Karpas-422 (cell line): ENCODE measurements at regions not wholly inside any gene's neighbourhood (a gene's known extent, or its start where the extent isn't known, plus 50 kb on each side); places are given as distances from the start of the nearest gene placed in this dataset.

Experiments used
- DNase-seq: peaks from one replicate; pipeline ENCODE4 v3.0.0-alpha.2; 2015
- H2AFZ ChIP-seq: fragments of 200-600 bp; sonication (generic); 2 replicates; pipeline ENCODE4 v1.6.1; 2014; ENCODE audit warnings: antibody characterized with exemption, low read length, mixed read lengths
- H3K27ac ChIP-seq: fragments of 200-600 bp; sonication (generic); 2 replicates; pipeline ENCODE4 v1.5.1; 2014; ENCODE audit warnings: mild to moderate bottlenecking, low read length, moderate library complexity
- H3K27me3 ChIP-seq: fragments of 200-600 bp; sonication (generic); 2 replicates; pipeline ENCODE4 v1.6.1; 2014; ENCODE audit warnings: low read length, mixed read lengths
- H3K36me3 ChIP-seq: fragments of 200-600 bp; sonication (generic); 2 replicates; pipeline ENCODE4 v1.6.1; 2014; ENCODE audit warnings: low read length, mixed read lengths; ENCODE audit not compliant: insufficient read depth
- H3K4me1 ChIP-seq: fragments of 200-600 bp; sonication (generic); 2 replicates; pipeline ENCODE4 v1.6.1; 2014; ENCODE audit warnings: mild to moderate bottlenecking, low read length, mixed read lengths
- H3K4me2 ChIP-seq: fragments of 200-600 bp; sonication (generic); 2 replicates; pipeline ENCODE4 v1.6.1; 2014; ENCODE audit warnings: low read length, low read depth, mild to moderate bottlenecking; ENCODE audit not compliant: poor library complexity, severe bottlenecking
- H3K4me3 ChIP-seq: fragments of 200-600 bp; sonication (generic); 2 replicates; pipeline ENCODE4 v1.5.1; 2014; ENCODE audit warnings: mild to moderate bottlenecking, antibody characterized with exemption, low read length, mixed read lengths
- H3K79me2 ChIP-seq: fragments of 200-600 bp; sonication (generic); 2 replicates; pipeline ENCODE4 v1.6.1; 2014; ENCODE audit warnings: mild to moderate bottlenecking, low read length, mixed read lengths
- H3K9ac ChIP-seq: fragments of 200-600 bp; sonication (generic); 2 replicates; pipeline ENCODE4 v1.6.0; 2014; ENCODE audit warnings: low read length
- H3K9me2 ChIP-seq: fragments of 200-600 bp; sonication (generic), shearing (Covaris generic); replicated peaks from 2 replicates; pipeline ENCODE4 v1.6.0; 2014; ENCODE audit warnings: mild to moderate bottlenecking, low read length, moderate library complexity; ENCODE audit not compliant: insufficient read depth
- H3K9me3 ChIP-seq: fragments of 300-700, 200-600 bp; sonication (generic); 2 replicates; pipeline ENCODE4 v1.6.1; 2014; ENCODE audit warnings: low read length, mixed read lengths
- H4K20me1 ChIP-seq: fragments of 200-600 bp; sonication (generic); 2 replicates; pipeline ENCODE4 v1.6.1; 2014; ENCODE audit warnings: mild to moderate bottlenecking, antibody characterized with exemption, low read length, low read depth; ENCODE audit not compliant: insufficient read depth

DNA sequence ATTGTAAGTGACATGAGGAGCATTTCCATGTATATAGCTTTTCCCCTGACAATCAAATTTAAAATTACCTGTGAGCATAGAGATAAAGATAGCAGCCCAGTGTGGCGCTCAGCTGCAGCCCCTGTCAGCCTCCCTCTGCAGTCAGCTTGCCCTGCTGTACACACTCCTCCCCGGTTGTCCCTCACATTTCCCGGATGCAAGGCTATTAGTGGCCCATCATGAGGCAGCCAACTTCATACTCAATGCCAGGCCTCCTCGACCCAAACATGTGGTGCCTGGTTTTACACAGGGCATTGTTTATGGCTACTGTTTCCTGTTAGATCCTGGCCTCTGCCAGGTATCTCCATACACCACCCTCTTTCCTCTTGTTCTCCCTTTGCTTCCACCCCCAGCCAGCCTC, 116.1 kb upstream of the SH3BP4 start:
- Histone ChIP-seq H2AFZ (no peak overlapping the region), H4K20me1 (no peaks in the 10 kb centered on the region), H3K9ac (no peak overlapping the region), H3K9me2 (no peaks in the 10 kb centered on the region), H3K36me3 (no peaks in the 10 kb centered on the region), H3K79me2 (no peaks in the 10 kb centered on the region), H3K4me1 (peaks cover 11% of the 10 kb centered on the region), H3K4me3 (no peak overlapping the region), H3K27ac (no peak overlapping the region), H3K27me3 (no peaks in the 10 kb centered on the region), H3K9me3 (no peaks in the 10 kb centered on the region), H3K4me2 (no peak overlapping the region)
- DNase-seq, result no peak

DNA sequence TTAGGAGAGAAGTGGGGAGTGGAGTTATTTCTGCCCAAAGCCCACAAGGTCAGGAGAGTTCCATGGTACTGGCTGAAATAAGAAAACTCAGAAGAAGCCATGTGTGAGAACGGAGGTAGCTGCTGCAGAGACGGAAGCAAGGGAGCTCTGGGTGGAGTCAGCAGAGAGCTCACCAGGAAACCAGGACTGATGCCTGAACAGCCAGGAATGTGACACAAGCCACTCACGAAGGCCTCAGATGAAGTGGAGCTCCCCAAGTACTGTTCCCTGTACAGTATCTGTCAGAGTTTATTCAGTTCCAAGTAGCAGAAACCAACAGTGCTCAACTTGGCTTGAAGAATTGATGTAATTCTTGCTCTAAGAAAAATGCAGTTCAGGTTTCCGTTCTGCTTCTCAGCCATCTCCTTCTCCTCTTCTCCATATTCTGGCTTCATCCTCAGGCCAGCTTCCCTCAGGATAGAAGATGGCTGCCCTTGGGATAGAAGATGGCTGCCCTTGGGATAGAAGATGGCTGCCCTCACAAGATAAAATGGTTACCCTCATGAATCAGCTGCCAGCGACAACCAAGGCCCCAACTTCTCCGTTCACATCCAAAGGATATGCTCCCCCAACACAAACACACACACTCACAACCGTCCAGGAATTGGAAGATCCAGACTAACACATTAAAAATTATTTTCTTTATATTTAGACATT, 117.4 kb upstream of the SH3BP4 start:
- peaks cover 5% of the 10 kb centered on the region for H3K4me1 ChIP-seq
- H3K36me3 ChIP-seq, result no peaks in the 10 kb centered on the region
- H3K9me3 ChIP-seq, result no peaks in the 10 kb centered on the region
- H2AFZ ChIP-seq, result no peak overlapping the region
- no peak for DNase-seq
- no peaks in the 10 kb centered on the region for H3K9me2 ChIP-seq
- no peaks in the 10 kb centered on the region for H3K27me3 ChIP-seq
- H3K79me2 ChIP-seq, result no peaks in the 10 kb centered on the region
- no peak overlapping the region for H3K27ac ChIP-seq
- no peak overlapping the region for H3K4me3 ChIP-seq
- H3K4me2 ChIP-seq, result no peak overlapping the region
- no peak overlapping the region for H3K9ac ChIP-seq
- H4K20me1 ChIP-seq, result no peaks in the 10 kb centered on the region

DNA sequence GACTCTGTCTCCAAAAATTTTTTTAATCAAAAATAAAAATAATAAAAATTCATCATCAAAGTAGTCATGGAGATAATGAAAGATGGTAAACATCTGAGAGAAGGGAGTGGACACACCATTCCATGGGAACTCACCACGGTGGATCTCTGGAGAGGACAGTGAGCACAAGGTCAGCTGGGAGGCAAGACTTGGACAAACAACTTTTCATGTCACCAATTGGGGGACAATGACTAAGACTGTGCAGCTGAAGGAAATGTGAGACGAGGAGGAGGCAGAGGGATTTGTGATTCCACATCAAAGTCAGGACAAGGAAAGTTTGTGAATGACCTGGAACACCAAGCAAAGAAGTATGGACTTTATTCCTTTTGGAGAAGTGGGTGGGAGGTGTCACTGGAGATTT, 121.0 kb upstream of the SH3BP4 start:
- Histone ChIP-seq H3K79me2 (no peaks in the 10 kb centered on the region), H3K27me3 (no peaks in the 10 kb centered on the region), H3K9me3 (no peaks in the 10 kb centered on the region), H2AFZ (no peak overlapping the region), H3K9me2 (no peaks in the 10 kb centered on the region), H3K9ac (no peak overlapping the region), H3K4me2 (no peak overlapping the region), H3K27ac (no peak overlapping the region), H4K20me1 (no peaks in the 10 kb centered on the region), H3K4me3 (no peak overlapping the region), H3K36me3 (no peaks in the 10 kb centered on the region), H3K4me1 (no peaks in the 10 kb centered on the region)
- DNase-seq, result no peak

DNA sequence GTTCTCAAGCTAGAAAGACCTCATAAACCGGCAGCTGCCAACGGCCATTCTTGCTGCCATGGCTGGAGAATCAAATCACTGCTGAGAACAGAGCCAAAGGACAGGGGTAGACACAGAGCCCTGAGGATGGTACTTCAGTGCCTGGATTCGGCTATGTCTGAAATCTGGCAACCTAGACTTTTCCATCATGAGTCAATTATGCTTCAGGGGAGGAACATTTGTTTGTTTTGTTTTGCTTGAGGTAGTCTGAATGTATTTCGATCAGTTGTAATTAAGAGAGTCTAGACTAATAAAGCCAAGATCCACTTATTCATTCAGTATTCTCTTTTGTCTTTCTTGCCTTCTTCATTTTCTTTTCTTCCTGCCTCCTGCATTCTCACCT, 122.8 kb upstream of the SH3BP4 start:
- Histone ChIP-seq H3K9me2 (no peaks in the 10 kb centered on the region), H3K27ac (no peak overlapping the region), H3K79me2 (no peaks in the 10 kb centered on the region), H3K9me3 (no peaks in the 10 kb centered on the region), H4K20me1 (no peaks in the 10 kb centered on the region), H3K4me1 (no peaks in the 10 kb centered on the region), H2AFZ (no peak overlapping the region), H3K4me3 (no peak overlapping the region), H3K36me3 (no peaks in the 10 kb centered on the region), H3K9ac (no peak overlapping the region), H3K27me3 (no peaks in the 10 kb centered on the region), H3K4me2 (no peak overlapping the region)
- no peak for DNase-seq

GRCh38 chr2:234828382-234829073, 123.3 kb upstream of the SH3BP4 start:
- Histone ChIP-seq H3K27me3 (no peaks in the 10 kb centered on the region), H2AFZ (no peak overlapping the region), H4K20me1 (no peaks in the 10 kb centered on the region), H3K9me2 (no peaks in the 10 kb centered on the region), H3K4me2 (no peak overlapping the region), H3K4me3 (no peak overlapping the region), H3K4me1 (no peaks in the 10 kb centered on the region), H3K9ac (no peak overlapping the region), H3K27ac (no peak overlapping the region), H3K36me3 (no peaks in the 10 kb centered on the region), H3K79me2 (no peaks in the 10 kb centered on the region), H3K9me3 (no peaks in the 10 kb centered on the region)
- no peak for DNase-seq

- Histone ChIP-seq H3K27me3 (no peaks in the 10 kb centered on the region), H3K79me2 (no peaks in the 10 kb centered on the region), H3K9ac (no peak overlapping the region), H4K20me1 (no peaks in the 10 kb centered on the region), H3K9me3 (no peaks in the 10 kb centered on the region), H3K9me2 (no peaks in the 10 kb centered on the region), H3K4me3 (no peak overlapping the region), H3K36me3 (no peaks in the 10 kb centered on the region), H3K4me1 (no peaks in the 10 kb centered on the region), H3K4me2 (no peak overlapping the region), H3K27ac (no peak overlapping the region), H2AFZ (no peak overlapping the region)
- DNase-seq, result no peak
These were observed 124.5 kb upstream of the SH3BP4 start for GRCh38 chr2:234827096-234827860.

DNA sequence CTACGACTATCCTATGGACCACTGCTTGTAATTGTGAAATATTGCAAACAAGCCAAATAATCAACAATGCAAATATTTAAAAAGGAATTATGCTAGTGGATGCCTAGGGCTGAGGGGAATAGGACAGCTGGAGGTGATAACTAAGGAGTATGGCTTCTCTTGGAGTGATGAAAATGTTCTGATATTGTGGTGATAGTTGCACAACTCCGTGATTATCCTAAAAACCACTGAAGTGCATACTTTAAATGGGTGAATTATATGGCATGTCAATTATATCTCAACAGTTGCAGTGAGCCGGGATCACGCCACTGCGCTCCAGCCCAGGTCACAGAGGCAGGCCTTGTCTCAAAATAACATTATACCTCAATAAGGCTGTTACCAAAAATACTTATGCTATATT, 125.1 kb upstream of the SH3BP4 start:
- Histone ChIP-seq H3K9ac (no peak overlapping the region), H3K9me2 (no peaks in the 10 kb centered on the region), H3K27ac (no peak overlapping the region), H3K79me2 (no peaks in the 10 kb centered on the region), H4K20me1 (no peaks in the 10 kb centered on the region), H3K4me3 (no peak overlapping the region), H3K36me3 (no peaks in the 10 kb centered on the region), H3K27me3 (no peaks in the 10 kb centered on the region), H2AFZ (no peak overlapping the region), H3K9me3 (no peaks in the 10 kb centered on the region), H3K4me2 (no peak overlapping the region), H3K4me1 (no peaks in the 10 kb centered on the region)
- no peak for DNase-seq

GRCh38 chr2:234825616-234826015, 126.2 kb upstream of the SH3BP4 start:
- no peaks in the 10 kb centered on the region for H3K27me3 ChIP-seq
- no peaks in the 10 kb centered on the region for H3K9me2 ChIP-seq
- H3K79me2 ChIP-seq, result no peaks in the 10 kb centered on the region
- no peaks in the 10 kb centered on the region for H3K4me1 ChIP-seq
- H3K4me3 ChIP-seq, result no peak overlapping the region
- H3K9me3 ChIP-seq, result no peaks in the 10 kb centered on the region
- no peak overlapping the region for H3K4me2 ChIP-seq
- H3K36me3 ChIP-seq, result no peaks in the 10 kb centered on the region
- H4K20me1 ChIP-seq, result no peaks in the 10 kb centered on the region
- DNase-seq, result no peak
- H3K9ac ChIP-seq, result no peak overlapping the region
- H2AFZ ChIP-seq, result no peak overlapping the region
- no peak overlapping the region for H3K27ac ChIP-seq
